GM20000 (cell line): ENCODE measurements at regions not wholly inside any gene's neighbourhood (a gene's known extent, or its start where the extent isn't known, plus 50 kb on each side); places are given as distances from the start of the nearest gene placed in this dataset.
"Not testable (repeated sequence)": the region's sequence is repeated elsewhere in the genome, so short reads cannot be mapped to it uniquely, and the experiment has no call there.

Source experiments
- DNase-seq: peaks from one replicate; pipeline ENCODE4 v3.0.0; 2012; ENCODE audit warnings: low spot score
- CTCF ChIP-seq: IDR thresholded peaks from 2 replicates; pipeline ENCODE4 v1.5.1; 2012; ENCODE audit warnings: mild to moderate bottlenecking, control low read depth; ENCODE audit errors: extremely low read depth, missing control alignments

- no peak for DNase-seq
These were observed 236.6 kb downstream of the MFSD1 start for GRCh38 chr3:159038405-159038804.

GRCh38 chr3:159039286-159039685 is 237.4 kb downstream of the MFSD1 start:
- no peak for TF ChIP-seq CTCF
- no peak for DNase-seq

More at GRCh38 chr3:159038405-159038804, 236.6 kb downstream of the MFSD1 start:
- no peak for TF ChIP-seq CTCF

GRCh38 chr3:159045279-159045885 is 243.5 kb downstream of the MFSD1 start:
- DNase-seq = no peak
- no peak for TF ChIP-seq CTCF

GRCh38 chr3:159047361-159047760 is 245.5 kb downstream of the MFSD1 start:
- no peak for TF ChIP-seq CTCF
- no peak for DNase-seq

- not testable (repeated sequence) for DNase-seq
These were observed 250.6 kb downstream of the MFSD1 start for GRCh38 chr3:159052494-159052893.

- DNase-seq = no peak
- no peak for TF ChIP-seq CTCF
These were observed 255.8 kb downstream of the MFSD1 start for GRCh38 chr3:159057621-159058020.

- DNase-seq = no peak
- TF ChIP-seq CTCF = no peak
These were observed 257.0 kb downstream of the MFSD1 start for GRCh38 chr3:159058859-159059258.

- no peak for TF ChIP-seq CTCF
- DNase-seq = no peak
These were observed 257.5 kb downstream of the MFSD1 start for GRCh38 chr3:159059395-159059794.
